ENCODE measurements at regions not wholly inside any gene's neighbourhood (a gene's known extent, or its start where the extent isn't known, plus 50 kb on each side); places are given as distances from the start of the nearest gene placed in this dataset.

- Histone ChIP-seq H3K27me3 (replicated peaks; ENCODE audit: control insufficient read depth, insufficient read depth, low read length) (peaks cover 4% of the 10 kb centered on the region), H3K36me3 (ENCODE audit: control insufficient read depth, insufficient read depth, low read length) (no peaks in the 10 kb centered on the region), H3K4me3 (replicated peaks; ENCODE audit: low read depth, low read length) (no peak overlapping the region)
- no peak for DNase-seq (ENCODE audit: extremely low read depth, insufficient read length)
- no peak for TF ChIP-seq CTCF (IDR thresholded peaks at IDR 0.05; ENCODE audit: insufficient read depth, low read length, poor library complexity, severe bottlenecking)
Observed at GRCh38 chr11:115654792-115655191, 150.6 kb upstream of the CADM1 start.

DNA sequence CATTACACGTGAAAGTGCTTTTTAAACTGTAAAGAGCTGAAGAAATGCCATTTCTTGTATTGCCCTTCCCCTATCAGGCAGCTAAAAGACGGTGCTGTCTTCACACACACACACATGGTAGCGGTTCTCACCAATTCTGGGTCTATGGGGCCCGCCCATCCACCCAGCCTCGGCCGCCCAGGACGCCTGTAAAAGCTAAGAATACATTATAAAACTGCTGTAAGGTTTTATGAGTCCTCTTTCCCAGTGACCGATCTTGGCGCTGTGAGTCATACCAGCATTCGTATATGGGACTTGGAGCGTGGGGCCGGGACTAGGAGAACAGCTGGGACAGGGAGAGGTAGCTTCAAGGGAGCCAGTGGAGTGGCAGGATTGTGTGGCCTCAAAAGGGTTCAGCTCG, 149.7 kb upstream of the CADM1 start:
- no peaks in the 10 kb centered on the region; the same call in 1 of the 2 replicates for H3K27me3 ChIP-seq (replicated peaks; ENCODE audit: control insufficient read depth, insufficient read depth, low read length)
- no peaks in the 10 kb centered on the region for H3K36me3 ChIP-seq (ENCODE audit: control insufficient read depth, insufficient read depth, low read length)
- DNase-seq (ENCODE audit: extremely low read depth, insufficient read length): no peak
- H3K4me3 ChIP-seq (replicated peaks; ENCODE audit: low read depth, low read length): no peak overlapping the region
- no peak for TF ChIP-seq CTCF (IDR thresholded peaks at IDR 0.05; ENCODE audit: insufficient read depth, low read length, poor library complexity, severe bottlenecking)

- Histone ChIP-seq H3K36me3 (ENCODE audit: control insufficient read depth, insufficient read depth, low read length) (no peaks in the 10 kb centered on the region), H3K4me3 (replicated peaks; ENCODE audit: low read depth, low read length) (no peak overlapping the region), H3K27me3 (replicated peaks; ENCODE audit: control insufficient read depth, insufficient read depth, low read length) (no peaks in the 10 kb centered on the region; the same call in 1 of the 2 replicates)
- no peak for TF ChIP-seq CTCF (IDR thresholded peaks at IDR 0.05; ENCODE audit: insufficient read depth, low read length, poor library complexity, severe bottlenecking)
- no peak for DNase-seq (ENCODE audit: extremely low read depth, insufficient read length)
Observed at GRCh38 chr11:115653076-115653475, 148.9 kb upstream of the CADM1 start.

- no peaks in the 10 kb centered on the region; the same call in 1 of the 2 replicates for H3K27me3 ChIP-seq (replicated peaks; ENCODE audit: control insufficient read depth, insufficient read depth, low read length)
- no peak overlapping the region for H3K4me3 ChIP-seq (replicated peaks; ENCODE audit: low read depth, low read length)
- no peaks in the 10 kb centered on the region for H3K36me3 ChIP-seq (ENCODE audit: control insufficient read depth, insufficient read depth, low read length)
- DNase-seq (ENCODE audit: extremely low read depth, insufficient read length): no peak
- TF ChIP-seq CTCF (IDR thresholded peaks at IDR 0.05; ENCODE audit: insufficient read depth, low read length, poor library complexity, severe bottlenecking): no peak
Observed at GRCh38 chr11:115652496-115652895, 148.3 kb upstream of the CADM1 start.

GRCh38 chr11:115652094-115652493, 147.9 kb upstream of the CADM1 start:
- Histone ChIP-seq H3K4me3 (replicated peaks; ENCODE audit: low read depth, low read length) (no peak overlapping the region), H3K27me3 (replicated peaks; ENCODE audit: control insufficient read depth, insufficient read depth, low read length) (no peaks in the 10 kb centered on the region; the same call in none of the 2 replicates), H3K36me3 (ENCODE audit: control insufficient read depth, insufficient read depth, low read length) (no peaks in the 10 kb centered on the region)
- TF ChIP-seq CTCF (IDR thresholded peaks at IDR 0.05; ENCODE audit: insufficient read depth, low read length, poor library complexity, severe bottlenecking): no peak
- no peak for DNase-seq (ENCODE audit: extremely low read depth, insufficient read length)

- Histone ChIP-seq H3K4me3 (replicated peaks; ENCODE audit: low read depth, low read length) (no peak overlapping the region), H3K27me3 (replicated peaks; ENCODE audit: control insufficient read depth, insufficient read depth, low read length) (peaks cover 1% of the 10 kb centered on the region), H3K36me3 (ENCODE audit: control insufficient read depth, insufficient read depth, low read length) (no peaks in the 10 kb centered on the region)
- TF ChIP-seq CTCF (IDR thresholded peaks at IDR 0.05; ENCODE audit: insufficient read depth, low read length, poor library complexity, severe bottlenecking): no peak
- no peak for DNase-seq (ENCODE audit: extremely low read depth, insufficient read length)
Observed at GRCh38 chr11:115649461-115649860, 145.2 kb upstream of the CADM1 start.
